ENCODE measurements at regions not wholly inside any gene's neighbourhood (a gene's known extent, or its start where the extent isn't known, plus 50 kb on each side); places are given as distances from the start of the nearest gene placed in this dataset.

- Histone ChIP-seq H3K14ac (replicated peaks; ENCODE audit: low read depth, low read length) (no peak overlapping the region), H4K91ac (ENCODE audit: insufficient read depth, low read depth, low read length) (no peak overlapping the region), H3K9ac (ENCODE audit: low read depth, low read length) (no peak overlapping the region), H3K4ac (ENCODE audit: low read depth, low read length) (no peak overlapping the region), H3K4me2 (ENCODE audit: low read depth, low read length) (no peak overlapping the region), H2BK5ac (ENCODE audit: low read depth, low read length, poor library complexity, severe bottlenecking) (no peak overlapping the region), H2BK20ac (ENCODE audit: low read depth, low read length) (no peak overlapping the region), H2AK9ac (replicated peaks; ENCODE audit: low read depth, low read length, poor library complexity) (no peak overlapping the region), H3K36me3 (ENCODE audit: control insufficient read depth, insufficient read depth, low read length) (no peaks in the 10 kb centered on the region), H2AFZ (replicated peaks; ENCODE audit: low read length, poor library complexity) (no peak overlapping the region), H3K18ac (ENCODE audit: low read depth, low read length) (no peak overlapping the region), H3K79me1 (ENCODE audit: low read depth in 1 of 2, low read length in 2 of 2) (no peaks in the 10 kb centered on the region), H2AK5ac (ENCODE audit: low read depth, low read length) (no peak overlapping the region), H3K23ac (ENCODE audit: low read depth, low read length) (no peak overlapping the region), H3K4me1 (ENCODE audit: control insufficient read depth, insufficient read depth, low read length) (no peaks in the 10 kb centered on the region), H3K4me3 (ENCODE audit: insufficient read depth, low read depth, low read length) (no peak overlapping the region), H2BK15ac (ENCODE audit: low read depth, low read length) (no peak overlapping the region), H4K5ac (ENCODE audit: low read depth, low read length) (no peak overlapping the region), H4K8ac (ENCODE audit: low read depth in 2 of 2, low read length in 2 of 2) (no peak overlapping the region), H3K27me3 (ENCODE audit: control insufficient read depth, insufficient read depth, low read length) (peaks cover 2% of the 10 kb centered on the region; the same call in 1 of the 2 replicates), H4K20me1 (ENCODE audit: insufficient read depth, low read length) (no peaks in the 10 kb centered on the region), H3K9me3 (ENCODE audit: control insufficient read depth, insufficient read depth, low read length) (no peaks in the 10 kb centered on the region), H3K9me1 (ENCODE audit: insufficient read depth, low read length) (no peaks in the 10 kb centered on the region), H3K27ac (ENCODE audit: insufficient read depth, low read length) (no peak overlapping the region), H2BK120ac (ENCODE audit: low read depth, low read length) (no peak overlapping the region), H3K56ac (ENCODE audit: extremely low read depth, insufficient read depth, low read length) (no peak overlapping the region)
- WGBS, 2 experiments (ENCODE audit: extremely low coverage in 2 of 2, insufficient read length in 1 of 2): no CpG with 5 or more reads among the region's 1 CpG
- no TSS peak for BruUV-seq (replicated peaks)
- dilution Hi-C loops (cut with HindIII; ENCODE audit: low sequenced_read_pairs, unreplicated experiment): no loop called here
- ChIA-PET POLR2A (ENCODE audit: unreplicated experiment) (no interaction called here), CTCF (no interaction called here)
- no peak for ATAC-seq (ENCODE audit: low read depth)
- TF ChIP-seq, protein P1, sequence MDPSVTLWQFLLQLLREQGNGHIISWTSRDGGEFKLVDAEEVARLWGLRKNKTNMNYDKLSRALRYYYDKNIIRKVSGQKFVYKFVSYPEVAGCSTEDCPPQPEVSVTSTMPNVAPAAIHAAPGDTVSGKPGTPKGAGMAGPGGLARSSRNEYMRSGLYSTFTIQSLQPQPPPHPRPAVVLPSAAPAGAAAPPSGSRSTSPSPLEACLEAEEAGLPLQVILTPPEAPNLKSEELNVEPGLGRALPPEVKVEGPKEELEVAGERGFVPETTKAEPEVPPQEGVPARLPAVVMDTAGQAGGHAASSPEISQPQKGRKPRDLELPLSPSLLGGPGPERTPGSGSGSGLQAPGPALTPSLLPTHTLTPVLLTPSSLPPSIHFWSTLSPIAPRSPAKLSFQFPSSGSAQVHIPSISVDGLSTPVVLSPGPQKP (IDR thresholded peaks at IDR 0.05; ENCODE audit: borderline replicate concordance, low read depth, low read length): no peak
- no peak for TF ChIP-seq MXI1 (IDR thresholded peaks at IDR 0.05; ENCODE audit: borderline replicate concordance, low read depth, low read length)
- TF ChIP-seq RCOR1 (IDR thresholded peaks at IDR 0.05; ENCODE audit: insufficient replicate concordance, low read length): no peak
- TF ChIP-seq BHLHE40 (IDR thresholded peaks at IDR 0.05; ENCODE audit: low read depth, low read length): no peak
- no peak for TF ChIP-seq POLR2A (IDR thresholded peaks at IDR 0.05; ENCODE audit: low read depth, low read length)
- TF ChIP-seq MAFK (IDR thresholded peaks at IDR 0.05; ENCODE audit: low read depth, low read length): no peak
- TF ChIP-seq RFX5 (IDR thresholded peaks at IDR 0.05; ENCODE audit: low read depth, low read length): no peak
- no peak for TF ChIP-seq CEBPB (IDR thresholded peaks at IDR 0.05; ENCODE audit: low read depth, low read length)
- no peak for TF ChIP-seq RAD21 (IDR thresholded peaks at IDR 0.05; ENCODE audit: low read length)
- no peak for TF ChIP-seq SMC3 (IDR thresholded peaks at IDR 0.05; ENCODE audit: low read depth, low read length)
- no peak for TF ChIP-seq CHD1 (IDR thresholded peaks at IDR 0.05; ENCODE audit: low read depth, low read length)
- no peak for TF ChIP-seq FOS (IDR thresholded peaks at IDR 0.05; ENCODE audit: low read depth, low read length)
- TF ChIP-seq MAZ (IDR thresholded peaks at IDR 0.05; ENCODE audit: borderline replicate concordance, low read depth, low read length): no peak
- no peak for TF ChIP-seq NFE2L2 (IDR thresholded peaks at IDR 0.05; ENCODE audit: low read depth, low read length)
- TF ChIP-seq, protein P2, sequence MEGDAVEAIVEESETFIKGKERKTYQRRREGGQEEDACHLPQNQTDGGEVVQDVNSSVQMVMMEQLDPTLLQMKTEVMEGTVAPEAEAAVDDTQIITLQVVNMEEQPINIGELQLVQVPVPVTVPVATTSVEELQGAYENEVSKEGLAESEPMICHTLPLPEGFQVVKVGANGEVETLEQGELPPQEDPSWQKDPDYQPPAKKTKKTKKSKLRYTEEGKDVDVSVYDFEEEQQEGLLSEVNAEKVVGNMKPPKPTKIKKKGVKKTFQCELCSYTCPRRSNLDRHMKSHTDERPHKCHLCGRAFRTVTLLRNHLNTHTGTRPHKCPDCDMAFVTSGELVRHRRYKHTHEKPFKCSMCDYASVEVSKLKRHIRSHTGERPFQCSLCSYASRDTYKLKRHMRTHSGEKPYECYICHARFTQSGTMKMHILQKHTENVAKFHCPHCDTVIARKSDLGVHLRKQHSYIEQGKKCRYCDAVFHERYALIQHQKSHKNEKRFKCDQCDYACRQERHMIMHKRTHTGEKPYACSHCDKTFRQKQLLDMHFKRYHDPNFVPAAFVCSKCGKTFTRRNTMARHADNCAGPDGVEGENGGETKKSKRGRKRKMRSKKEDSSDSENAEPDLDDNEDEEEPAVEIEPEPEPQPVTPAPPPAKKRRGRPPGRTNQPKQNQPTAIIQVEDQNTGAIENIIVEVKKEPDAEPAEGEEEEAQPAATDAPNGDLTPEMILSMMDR (conservative IDR thresholded peaks at IDR 0.05; ENCODE audit: low read depth, low read length): no peak
- DNase-seq: no peak
- in situ Hi-C loops (cut with MboI; ENCODE audit: low sequenced_read_pairs): no loop called here
- intact Hi-C loops (cut with micrococcal nuclease): no loop called here
Measured at GRCh38 chr7:136549756-136550155, 318.7 kb upstream of the CHRM2 start.
